CD4-positive, alpha-beta T cell treated with Interleukin-6 for 4 hours (primary cell): ENCODE measurements at regions not wholly inside any gene's neighbourhood (a gene's known extent, or its start where the extent isn't known, plus 50 kb on each side); places are given as distances from the start of the nearest gene placed in this dataset.

Experiments used
- DNase-seq: peaks from one replicate; pipeline ENCODE4 v3.0.0-alpha.2; 2020; ENCODE audit warnings: mixed read lengths

DNA sequence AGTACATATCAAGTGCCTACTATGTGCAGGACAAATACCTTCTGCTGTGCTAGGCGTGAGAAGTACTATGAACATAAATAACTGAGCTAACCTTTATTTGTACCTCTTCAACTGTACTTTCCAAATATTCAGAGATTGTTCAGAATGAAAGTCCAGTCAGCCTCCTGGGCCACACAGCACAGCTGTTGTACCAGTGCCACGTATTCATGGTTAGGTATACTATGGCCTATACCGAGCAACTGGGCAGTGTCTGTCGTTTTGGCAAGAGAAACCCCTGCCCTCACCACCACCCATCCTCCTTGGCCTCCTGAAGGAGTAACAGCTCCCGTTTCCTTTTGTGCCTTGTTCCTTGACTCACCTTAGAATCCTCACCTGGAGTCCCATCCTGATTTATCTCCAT is 53.0 kb downstream of the RASSF10 start:
- no peak for DNase-seq

DNA sequence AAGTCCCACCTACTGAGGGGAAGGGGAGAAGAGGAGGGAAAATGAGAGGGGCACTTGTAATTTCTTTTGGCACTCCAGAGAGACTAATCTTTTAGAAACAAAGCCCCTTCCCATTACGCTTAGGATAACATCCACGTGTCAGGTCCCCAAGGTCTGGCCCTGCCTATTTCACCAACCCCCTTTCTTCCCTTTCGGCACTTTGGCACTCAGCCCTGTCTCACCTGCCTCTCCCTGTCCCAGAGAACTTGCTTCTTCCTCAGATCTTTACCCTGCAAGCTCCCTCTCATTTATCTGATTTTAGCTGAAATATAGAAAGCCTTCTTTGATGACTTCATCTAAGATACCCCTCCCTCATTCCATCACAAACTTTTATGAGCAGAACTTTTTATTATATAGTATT is 55.5 kb downstream of the RASSF10 start:
- DNase-seq = no peak

DNA sequence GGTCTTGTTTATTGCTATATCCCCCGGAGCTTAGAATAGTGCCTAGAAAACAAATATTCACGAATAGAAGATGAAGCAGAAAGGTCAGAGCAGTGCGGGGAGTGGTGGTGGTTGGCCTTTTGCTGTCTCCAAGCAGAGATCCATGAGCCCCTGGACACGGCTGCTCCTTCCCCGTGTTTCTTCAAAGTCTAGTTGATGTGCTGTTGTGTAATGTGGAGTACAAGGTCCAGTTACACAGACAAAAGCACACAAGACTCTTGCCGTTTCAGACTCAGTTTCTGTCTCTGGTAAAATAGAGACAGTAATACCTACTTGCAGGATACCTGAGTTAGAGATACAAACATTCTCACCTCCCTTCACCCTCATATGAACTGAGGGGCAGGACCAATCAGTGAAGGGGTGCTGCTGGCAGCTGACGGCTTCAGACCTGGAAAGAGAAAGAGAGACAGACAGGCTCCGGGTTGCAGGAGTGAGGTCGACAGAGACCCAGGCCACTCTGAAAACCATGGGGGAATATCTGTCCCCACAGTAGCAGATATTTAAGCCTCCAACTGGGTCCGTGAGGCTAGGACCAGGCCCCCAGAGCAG is 56.2 kb downstream of the RASSF10 start:
- DNase-seq = no peak

DNA sequence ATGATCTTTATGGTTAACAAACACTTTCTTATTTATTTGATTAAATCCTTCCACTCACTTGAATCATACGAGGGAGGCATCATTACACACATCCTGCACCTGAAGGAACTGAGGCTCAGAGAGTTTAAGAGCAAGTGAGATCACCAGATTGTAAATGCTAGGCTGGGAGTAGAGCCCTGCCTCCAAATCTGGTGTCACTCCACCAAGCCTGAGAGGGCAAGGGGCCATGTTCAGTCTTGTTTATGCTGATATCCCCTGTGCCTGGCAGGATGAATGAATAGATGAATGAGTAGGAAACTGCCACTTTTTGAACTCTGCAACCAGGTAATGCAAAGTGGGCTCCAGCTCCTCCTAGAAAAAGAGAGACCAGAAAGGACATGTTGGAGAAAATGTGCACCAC is 59.1 kb downstream of the RASSF10 start:
- DNase-seq = no peak

DNA sequence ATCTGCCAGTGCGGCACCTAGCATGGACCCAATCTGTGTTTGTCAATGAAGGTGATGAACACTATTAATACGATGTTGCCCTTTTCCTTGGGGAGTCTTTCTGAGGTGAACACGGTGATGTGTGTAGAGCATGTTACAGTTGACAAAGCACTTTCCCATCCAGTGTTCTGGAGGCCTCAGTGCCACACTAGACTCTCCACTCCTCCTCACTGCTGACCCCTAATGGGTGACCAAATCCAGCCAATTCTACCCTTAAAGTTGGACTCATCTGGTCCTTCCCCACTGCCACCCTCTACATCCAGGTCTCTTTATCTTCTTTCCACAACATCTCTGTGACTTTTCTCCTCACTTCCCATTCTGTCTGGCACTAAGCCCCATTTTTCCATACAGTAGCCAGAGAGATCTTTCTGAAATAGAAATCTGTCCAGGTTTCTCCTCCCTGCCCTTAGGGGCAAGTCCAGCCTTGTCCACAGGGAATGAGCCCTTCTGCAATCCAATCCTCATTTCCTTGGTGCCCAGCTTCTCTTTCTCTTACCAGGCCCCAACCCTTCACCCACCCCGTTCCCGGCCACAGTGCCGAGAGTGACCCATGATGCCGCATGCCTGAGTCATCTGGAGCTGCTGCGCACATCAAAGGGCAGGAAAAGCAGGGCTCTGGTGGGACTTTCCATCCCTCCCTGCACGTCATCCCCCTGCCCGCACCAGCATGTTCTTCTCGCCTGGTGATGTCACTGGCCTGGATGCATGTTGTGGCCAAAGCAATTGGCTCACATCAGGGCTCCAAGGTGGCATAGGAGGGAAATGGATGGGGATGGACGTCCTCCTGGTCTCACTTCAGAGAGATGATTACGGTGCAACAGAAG is 64.2 kb downstream of the RASSF10 start:
- no peak for DNase-seq

DNA sequence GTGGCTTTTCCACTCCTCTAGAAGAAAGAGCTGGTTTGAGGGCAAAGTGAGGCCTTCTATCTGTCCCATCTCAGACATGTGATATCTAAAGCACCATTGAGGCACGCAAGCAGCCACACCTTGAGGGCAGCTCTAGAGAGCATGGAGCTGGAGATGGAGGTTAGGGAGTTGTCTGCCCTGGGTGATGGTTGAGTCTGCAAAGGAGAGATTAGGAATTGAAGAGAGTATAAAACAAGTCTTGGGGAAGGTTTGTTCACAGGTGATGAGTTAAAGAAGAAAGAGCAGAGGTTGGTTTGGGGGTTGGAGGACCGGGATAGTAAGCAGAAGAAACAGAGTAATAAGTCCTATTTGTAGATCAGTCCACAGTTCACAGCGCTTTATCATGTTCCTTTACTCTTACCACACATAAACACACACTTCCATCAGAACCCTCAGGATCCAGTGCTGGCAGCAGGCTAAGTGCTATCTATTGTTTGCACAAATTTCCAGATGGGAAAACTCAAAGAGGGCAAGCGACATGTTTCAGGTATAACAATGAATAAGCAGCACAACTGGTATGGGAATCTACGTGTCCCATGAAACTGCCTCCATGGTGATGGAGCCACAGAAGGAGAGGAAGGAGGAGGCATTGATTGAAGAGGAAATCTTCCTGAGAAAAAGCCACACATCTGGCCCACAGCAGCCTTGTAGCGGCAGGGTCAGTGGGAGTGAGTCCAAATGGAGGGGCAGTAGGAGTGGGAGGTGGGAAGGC is 65.8 kb downstream of the RASSF10 start:
- DNase-seq = no peak

DNA sequence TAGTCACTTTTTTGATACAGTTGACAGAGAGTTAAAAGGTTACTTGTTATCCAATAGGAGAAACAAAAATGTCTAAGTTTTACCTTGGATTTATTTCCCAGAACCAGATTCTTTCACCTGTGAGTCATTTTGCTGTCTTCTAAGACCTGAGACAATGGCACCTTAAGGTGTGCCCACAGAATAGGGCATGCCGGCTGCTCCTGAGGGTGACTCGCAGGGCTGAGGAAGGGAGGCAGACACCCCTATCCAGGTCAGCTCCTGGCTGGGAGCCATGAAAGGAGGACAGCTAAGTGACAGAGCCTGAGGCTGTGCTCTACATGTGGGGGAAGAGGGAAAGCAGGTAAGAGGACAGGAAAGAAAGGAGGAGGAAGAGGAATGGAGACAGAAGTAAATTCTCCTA is 67.8 kb downstream of the RASSF10 start:
- DNase-seq = no peak

DNA sequence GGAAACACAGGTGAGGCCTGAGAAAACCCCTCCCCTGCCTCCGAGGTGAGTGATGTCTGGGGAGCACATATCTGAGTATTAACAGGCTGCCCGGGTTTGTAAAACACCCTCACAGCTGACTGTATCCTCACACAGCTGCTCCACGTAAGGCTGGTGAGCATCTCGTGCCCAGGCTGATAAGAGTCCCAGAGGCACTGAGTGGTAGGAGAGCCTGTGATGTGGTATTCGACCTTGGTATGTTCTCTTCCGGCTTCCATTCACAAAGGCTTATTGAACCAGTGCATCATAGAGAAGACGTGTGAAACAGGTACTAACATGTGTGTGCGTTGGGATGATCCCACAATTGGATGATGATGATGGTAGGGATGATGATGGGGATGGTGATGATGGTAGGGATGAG is 71.7 kb downstream of the RASSF10 start:
- DNase-seq = no peak

DNA sequence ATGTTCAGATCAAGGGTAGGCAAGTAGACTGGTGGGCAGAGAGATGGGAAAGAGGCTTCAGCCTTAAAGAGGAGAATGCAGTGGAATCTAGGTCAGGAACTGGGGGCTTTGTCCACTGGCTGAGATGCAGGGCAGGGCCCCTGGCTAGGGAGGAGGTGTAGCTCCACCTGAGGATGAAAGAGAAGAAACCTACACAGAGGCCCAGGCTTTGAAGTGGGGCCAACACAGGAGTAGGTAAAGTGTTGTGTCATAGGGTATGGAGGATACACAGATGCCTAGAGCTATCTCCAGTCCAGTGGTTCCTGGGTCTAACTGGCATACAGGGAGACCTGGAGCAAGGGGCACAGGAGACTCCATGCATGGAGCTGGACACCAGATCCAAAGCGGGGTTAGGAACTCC is 73.5 kb downstream of the RASSF10 start:
- no peak for DNase-seq

DNA sequence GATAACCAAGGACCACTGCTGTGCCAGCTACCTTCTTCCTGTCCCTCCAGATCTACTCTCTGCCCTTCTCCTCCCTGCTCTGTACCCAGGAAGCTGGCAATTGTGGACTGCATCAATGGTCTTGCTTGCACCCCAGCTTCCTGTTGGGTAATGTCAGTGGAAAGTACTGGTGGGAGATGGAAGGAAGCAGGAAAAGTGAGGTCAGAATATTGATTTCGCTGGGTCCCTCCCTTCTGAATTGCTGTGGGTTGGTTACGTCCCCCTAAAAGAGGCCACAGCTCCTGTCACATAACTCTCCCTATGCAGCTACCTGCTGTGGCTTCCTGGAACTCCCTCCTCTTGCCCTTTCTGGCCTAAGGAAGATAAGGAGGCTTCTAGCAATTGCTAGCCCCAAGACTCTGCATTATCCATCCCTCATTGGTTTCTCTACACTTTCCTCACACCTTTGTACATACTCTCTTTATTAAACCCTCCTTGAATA is 81.2 kb downstream of the RASSF10 start:
- no peak for DNase-seq

DNA sequence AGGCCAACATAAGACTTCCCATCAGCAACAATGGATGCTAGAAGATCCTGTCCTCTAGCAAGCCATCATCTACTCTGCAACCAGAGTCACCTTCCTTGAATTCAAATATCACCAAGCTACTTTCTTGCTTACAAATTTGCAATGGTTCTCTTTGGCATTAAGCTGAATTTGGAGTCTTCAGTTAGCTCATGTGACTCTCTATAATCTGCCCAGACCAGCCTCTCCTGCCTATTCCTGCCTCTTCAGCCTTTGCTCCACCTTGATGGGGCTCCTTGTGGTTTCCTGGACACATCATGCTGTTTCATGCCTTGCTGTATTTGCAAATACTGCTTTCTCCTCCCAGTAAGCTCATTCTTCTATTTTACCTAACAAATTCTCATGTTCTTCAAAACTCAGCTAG is 82.3 kb downstream of the RASSF10 start:
- no peak for DNase-seq

DNA sequence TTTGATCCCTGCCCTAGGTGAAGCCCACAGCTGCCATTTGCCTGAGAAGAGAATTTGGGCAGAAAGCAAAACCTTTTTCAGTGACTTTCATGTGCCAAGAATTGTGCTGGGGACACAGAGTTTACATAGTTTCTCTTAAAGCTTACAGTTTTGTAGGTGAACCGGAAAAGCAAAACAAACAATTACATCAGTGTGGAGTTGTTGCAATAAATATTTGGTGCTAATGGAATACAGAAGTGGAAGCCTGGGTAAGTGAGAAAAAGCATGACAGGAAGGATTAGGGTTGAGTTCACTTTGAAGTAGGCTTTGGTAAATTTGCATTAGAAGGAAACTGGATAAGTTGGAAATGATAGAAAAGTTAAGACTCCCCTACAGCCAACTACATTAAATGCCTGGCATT is 82.7 kb downstream of the RASSF10 start:
- no peak for DNase-seq

DNA sequence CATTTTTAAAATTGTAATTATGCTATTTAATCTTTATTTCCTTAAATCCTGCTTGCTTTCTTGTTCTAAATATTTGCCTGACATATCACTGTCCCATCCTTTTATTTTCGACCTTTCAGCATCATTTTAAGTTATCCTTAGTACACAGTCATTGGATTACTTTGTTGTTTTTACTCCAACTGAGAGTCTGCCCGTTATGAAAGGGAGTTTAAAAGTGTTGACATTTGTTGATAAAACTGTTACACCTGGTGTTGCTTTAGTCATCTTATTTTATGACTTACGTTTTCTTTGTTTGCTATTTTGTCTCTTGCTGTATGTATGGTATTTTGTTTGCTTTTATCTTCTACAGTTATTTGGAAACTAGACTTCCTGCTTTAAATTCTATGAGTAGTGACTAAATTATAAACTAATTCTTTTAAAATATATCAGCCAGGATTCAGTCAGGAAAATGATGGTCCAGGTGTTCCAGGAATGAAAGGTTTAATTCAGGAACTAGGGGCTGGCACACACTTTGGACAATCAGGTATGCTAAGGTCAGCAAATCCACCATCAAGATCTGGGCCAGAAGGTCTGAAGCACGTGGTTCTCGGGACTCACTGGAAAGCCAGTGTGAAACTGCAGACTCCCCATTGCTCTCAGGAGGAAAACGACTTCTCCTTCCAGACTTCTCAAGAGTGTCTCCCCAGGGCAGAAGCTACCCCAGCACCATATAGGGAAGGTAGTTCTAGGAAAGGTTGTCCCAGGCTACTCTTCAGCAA is 86.0 kb downstream of the RASSF10 start:
- DNase-seq = no peak

DNA sequence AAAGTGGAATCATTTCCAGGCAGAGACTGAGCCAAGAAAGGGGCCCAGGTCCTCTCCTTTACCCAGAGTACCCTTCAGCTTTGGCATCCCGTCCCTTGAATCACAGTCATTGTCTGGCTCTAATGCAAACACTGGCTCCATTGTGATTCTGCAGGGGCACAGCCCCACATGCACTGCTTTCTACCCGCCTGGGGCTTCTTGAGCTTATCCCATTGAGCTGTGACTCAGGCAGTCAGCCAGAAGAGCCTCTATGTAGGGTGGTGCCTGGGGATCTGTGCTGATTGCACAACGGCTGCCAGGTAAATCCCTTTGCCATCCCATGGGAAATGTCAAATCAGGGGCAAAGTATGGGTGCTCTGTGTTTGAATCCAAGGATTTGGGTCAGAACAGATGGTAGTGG is 88.9 kb downstream of the RASSF10 start:
- no peak for DNase-seq

DNA sequence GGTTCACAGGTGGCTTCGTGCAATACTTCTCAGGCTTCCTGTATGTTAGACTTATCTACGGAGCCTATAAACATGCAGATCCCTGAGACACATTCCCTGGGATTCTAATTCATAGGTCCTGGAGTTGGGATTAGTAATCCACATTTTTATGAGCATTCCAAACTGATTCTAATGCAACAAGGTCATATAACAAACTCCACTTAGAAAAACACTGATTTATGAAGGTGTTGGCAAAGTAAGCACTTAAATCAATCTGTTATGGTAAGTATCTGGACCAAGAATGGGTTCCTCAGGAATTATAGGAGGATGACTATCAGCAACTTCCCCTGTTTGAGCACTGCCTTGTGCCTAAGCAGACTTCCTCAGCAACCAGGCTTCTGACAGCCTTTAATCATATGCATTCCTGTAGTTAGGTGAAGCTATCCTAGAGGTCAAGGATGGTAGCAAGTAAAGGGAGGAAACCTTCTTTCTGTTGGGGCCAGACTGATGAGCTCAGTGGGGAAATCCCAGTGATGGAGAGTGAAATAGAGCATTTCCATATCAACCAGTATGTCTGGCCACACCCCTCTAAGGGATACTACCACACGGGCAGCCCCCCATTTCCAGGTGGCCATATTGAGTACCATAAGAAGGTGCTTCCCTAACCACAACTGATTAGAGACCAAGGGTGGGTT is 89.6 kb downstream of the RASSF10 start:
- no peak for DNase-seq

DNA sequence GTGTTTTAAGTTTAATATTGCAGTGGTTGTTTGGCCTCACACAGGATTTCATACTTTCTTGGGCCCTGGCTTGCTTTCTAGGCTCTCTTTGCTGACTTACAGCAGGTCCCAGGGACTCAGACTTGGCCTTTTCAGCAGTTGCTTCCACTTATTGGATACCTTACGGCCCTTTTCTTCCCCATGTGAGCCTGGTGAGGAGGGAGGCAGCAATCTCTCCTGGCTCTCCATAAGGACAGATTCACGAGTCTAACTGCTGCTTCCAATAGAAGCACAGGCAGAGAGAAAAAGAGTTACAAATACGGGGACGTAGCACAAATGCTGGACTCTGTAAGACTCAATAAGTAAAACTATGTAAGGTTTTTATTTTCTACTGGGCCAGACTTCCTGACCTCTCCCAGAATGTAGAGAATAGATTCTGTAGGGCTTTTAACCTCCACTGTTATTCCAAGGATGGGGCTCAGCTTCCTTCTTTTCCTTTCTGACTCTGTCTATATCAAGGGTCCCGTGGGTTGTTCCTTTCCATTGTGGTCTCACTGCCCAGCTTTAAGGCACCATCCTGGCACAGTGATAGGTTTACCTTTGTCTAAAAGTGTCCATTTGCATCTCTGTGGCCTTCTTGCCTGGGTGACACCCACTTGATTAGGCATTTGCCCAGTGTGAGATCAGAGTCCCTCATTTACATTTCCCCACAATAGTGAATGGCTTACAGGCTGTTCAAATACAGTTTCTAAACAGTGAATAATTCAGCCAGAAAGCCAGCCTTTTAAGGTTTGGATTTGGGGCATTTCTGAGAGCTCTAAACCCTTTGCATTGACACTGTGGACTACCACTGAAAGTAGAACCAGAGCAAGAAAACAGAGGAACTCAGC is 92.8 kb downstream of the RASSF10 start:
- no peak for DNase-seq

DNA sequence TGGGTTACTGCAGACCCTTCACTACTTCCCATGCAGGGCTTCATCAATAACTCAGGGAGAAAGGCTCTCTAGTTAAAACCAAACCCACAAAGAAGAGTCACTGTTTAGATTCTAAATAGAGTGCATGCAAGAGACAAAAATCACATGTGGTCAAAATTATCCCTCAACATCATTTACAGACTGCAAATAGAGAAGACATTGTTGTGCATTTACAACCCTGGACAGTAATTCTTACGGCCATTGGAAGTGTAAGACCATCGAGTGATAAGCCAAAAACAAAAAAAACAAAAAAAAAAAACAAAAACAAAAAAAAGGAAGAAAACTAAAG is 93.4 kb downstream of the RASSF10 start:
- DNase-seq = no peak

DNA sequence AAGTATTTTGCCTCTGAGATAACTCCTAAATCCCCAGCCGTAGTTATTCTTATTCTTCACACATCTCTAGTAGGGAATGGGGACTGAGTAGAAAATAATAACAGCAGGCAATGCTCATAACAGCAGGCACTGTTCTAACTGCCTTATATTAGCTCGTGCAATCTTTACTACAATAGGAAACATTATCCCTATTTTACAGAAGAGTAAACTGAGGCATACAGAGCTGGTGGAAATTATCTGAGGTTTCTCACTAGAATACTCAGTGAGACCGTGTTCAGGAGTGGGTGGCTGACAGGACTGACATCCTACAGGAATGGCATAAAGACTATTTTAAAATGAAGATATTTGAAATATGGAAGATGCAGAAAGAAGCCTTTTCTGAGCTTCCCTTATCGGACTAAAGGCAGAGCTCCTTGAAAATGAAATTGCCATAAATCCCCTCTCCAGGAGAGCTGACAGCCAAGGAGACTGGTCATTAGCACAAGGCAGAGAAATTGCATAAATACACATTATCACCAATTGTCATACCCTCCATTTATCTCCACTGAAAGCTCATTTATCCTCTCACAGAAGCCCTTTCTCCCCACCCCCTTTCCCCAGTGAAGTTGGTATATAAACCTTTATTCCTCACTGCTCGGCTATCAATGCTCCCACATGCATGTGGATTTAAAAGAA is 93.9 kb downstream of the RASSF10 start:
- no peak for DNase-seq

DNA sequence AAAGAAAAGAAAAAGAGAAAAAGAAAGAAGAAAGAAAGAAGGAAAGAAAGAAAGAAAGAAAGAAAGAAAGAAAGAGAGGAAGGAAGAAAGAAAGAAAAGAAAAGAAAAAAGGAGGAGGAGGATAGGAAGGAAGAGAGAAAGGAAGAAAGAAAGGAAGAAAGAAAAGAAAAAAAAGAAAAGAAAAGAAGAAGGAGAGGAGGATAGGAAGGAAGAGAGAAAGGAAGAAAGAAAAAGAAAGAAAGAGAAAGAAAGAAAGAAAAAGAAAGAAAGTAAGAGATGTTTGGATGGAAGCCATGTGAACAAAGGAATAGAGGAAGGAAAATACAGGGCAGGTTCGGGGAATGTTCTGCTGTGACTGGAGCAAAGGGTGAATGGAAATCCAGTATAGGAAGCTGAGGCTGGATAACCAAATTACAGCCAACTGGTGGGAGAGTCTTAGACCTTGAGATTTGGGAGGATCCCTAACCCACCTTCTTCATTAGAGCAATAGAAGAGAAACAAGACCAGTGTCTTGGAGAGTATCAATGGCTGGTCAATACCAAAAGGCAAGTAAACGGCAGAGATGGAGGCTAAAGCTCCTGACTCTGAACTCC is 94.9 kb downstream of the RASSF10 start:
- no peak for DNase-seq

DNA sequence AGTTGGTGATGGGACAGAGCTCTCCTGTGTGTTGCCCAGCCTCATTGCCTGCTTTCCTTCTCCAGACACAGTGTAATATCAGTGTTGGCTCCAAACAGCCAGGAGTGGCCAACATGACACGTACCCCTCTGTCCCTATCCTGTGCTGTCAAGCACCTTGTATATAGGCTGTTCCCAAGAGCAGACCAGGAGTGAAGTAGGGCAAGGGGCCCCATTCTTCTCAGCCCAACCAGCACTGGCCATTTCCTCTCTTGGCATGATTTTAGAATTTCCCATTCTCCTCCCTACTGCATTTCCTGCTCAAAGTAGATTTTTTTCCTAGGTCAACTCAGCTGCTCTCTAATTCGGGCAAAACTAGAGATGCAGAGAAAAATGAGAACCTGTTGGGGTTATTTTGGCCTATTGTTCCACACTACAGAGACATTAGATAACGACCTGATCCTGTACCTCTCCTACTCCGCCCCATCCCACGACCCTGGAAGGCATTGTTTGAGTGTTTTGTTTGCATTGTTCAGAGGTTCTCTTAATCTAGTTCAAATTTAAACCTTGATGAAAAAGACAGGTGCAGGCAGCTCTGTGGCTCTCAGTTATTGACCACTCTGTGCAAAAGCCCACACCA is 95.6 kb downstream of the RASSF10 start:
- no peak for DNase-seq
